HG02840 (cell line): ENCODE measurements at regions not wholly inside any gene's neighbourhood (a gene's known extent, or its start where the extent isn't known, plus 50 kb on each side); places are given as distances from the start of the nearest gene placed in this dataset.

Source experiments
- ATAC-seq: cut with Tn5 transposase; IDR thresholded peaks from one replicate; pipeline ENCODE4 v1.9.1; 2021; ENCODE audit warnings: mild to moderate bottlenecking, moderate library complexity, moderate number of reproducible peaks; ENCODE audit not compliant: unreplicated experiment, low FRiP score

DNA sequence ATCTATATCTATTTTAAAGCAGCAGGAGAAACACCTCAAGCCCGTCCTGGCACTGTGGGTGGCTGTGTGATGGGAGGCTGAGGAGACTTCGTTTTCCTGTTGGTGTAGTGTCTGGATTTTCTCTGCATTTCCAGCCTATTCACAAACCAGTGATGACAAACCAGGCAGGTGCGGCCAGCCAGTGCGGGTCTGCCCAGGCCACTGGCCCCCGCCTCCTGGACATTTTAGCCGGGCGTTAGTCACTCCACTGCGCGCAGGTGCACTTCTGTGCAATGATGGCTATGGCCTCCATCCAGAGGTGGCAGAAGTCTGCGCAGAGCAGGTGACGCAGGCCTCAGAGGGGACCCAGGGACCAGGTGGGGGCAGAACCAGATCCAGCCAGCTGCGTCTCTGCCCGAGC is 64.9 kb upstream of the PITRM1 start:
- no peak for ATAC-seq

DNA sequence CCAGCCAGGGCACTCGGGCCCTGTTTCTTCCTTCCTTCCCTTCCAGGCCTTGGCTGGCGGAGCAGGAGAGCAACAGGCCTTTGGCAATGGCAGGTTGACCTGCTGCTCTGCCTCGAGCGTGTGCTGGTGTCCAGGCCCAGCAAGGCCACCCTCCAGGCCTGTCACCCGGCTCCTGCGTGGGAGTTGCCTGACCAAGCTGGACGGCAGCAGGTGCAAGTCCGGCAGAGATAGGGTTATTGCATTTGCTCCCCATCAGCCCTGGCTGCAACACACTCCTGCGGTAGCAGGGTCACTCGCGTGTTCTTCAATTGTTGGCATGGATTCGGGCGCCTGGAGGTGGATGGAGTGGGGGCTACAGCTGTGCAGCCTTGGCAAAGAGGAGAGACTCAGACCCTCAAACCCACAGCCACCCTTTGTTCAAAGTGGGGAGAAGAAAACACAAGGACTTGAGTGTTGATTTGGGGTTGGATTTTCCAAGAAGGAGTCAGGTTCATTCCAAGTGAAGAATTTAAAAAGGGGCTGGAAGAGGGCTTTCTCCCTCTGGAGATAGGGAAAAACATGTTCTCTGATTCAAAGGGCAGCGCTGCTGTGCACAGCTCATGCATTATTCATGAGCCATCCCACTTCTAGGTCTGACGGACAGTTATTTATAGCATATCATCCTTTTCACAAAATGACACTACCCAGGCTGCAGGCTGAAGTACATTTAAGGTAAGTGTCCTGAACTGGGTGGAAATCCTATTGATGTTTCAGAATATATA is 64.2 kb upstream of the PITRM1 start:
- ATAC-seq = no peak

DNA sequence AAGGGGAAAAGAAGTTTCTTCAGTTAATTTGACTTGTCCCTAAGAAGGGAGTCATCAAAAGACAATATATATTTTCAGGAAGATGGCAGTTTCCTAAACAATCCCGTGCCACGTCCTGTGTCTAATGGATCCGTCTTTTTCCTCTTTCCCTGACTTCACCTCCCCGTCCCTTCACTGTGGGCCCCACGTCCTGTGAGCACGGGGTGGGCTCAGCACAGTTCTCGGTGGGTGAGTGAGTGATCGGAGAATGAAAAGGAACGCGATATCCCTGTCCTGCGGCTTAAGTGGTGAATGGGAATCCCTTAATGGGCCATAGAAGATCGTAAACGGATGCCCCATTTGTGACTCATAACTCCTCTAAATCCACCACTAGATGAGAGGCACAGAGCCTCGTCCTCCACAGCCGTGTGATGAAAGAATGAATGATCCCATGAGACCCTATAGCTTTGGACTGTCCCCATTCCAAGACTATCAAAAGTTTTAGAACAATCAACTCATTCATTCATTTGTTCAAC is 63.5 kb upstream of the PITRM1 start:
- no peak for ATAC-seq

DNA sequence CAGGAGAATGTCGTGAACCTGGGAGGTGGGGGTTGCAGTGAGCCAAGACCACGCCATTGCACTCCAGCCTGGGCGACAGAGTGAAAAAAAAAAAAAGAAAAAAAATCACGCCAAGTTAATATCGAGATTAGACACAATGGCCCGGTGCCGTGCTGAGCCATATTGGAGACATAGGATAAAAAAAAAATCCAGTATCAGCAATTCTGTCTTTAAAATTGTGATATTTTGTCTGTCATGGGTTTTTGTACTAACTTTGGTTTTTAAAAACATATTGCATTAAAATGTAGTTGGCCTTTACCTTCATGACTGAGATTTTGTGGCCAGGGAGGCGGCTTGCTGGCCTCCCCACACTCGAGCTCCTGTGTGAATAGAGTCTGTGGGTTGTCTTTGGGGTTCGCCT is 62.8 kb upstream of the PITRM1 start:
- ATAC-seq = no peak

DNA sequence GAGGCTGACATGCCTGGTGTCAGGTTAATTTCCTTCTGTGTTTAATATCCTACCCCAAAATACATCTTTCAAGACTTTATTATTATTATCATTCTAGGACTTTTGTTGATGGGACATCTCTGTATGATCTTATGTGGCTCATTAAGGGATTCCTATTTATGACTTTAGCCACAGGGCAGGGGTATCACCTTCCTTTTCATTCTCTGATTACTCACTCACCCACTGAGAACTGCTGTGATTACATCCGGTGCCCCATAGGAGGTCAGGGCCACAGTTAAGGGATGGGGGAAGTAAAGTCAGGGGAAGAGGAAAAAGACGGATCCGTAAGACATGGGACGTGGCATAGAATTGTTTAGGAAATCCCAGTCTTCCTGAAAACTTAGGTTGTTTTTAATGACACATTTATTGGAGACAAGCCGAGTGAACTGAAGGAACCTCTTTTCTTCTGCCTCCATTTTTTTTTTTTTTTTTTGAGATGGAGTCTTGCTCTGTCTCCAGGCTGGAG is 61.0 kb upstream of the PITRM1 start:
- no peak for ATAC-seq

DNA sequence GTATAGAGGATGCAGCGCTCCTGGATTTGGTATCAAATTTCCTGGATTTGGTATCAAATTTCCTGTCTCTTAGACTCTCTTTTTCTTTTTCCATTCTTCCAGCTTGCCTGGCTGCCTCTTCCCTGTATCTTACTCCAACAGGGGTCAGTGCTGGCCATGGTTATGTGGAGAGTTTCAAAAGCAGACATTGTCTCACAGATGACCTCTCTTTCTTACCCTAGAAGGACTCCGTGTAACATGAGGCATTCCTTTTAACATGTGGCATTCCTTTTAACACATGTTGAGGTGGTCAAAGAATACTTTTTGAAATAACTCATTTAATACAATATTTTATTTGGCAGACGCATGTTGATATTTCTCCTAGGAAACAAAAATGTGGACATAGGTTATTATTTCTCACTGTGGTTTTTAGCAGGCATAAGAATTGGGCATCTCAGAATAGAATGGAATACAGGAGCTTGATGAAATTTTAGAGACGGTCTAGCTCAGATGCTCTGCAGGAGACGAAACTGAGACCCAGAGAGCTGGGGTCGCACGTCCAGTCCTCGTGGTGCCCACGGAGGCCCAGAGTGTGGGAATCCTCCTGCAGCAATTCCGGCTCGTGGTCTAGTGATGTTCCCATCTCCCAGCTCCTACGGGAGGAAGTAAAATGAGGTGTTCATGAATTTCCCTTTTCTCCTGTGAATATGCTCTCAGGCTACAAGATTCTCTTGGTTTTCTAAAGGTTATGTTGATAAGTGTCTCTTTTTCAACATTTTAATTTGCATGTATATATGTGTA is 59.6 kb upstream of the PITRM1 start:
- no peak for ATAC-seq

DNA sequence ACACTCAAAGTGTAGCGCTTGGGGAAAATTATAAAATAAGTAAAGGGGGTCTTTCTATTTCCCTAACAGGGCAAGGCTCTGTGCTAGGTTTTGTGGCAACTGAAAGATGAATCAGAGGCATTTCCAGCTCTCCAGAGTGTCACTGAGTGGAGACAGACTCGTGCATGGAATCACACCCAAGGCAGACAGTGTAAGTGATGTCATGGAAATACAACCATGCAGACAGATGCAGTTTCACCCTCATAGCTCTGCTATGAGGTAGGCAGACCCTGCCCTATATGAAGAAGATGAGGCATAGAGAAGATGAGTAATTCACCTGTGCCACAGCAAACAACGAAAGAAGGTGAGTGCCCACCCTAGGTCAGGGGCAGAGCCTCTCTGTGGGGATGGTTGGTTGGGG is 57.2 kb upstream of the PITRM1 start:
- no peak for ATAC-seq

DNA sequence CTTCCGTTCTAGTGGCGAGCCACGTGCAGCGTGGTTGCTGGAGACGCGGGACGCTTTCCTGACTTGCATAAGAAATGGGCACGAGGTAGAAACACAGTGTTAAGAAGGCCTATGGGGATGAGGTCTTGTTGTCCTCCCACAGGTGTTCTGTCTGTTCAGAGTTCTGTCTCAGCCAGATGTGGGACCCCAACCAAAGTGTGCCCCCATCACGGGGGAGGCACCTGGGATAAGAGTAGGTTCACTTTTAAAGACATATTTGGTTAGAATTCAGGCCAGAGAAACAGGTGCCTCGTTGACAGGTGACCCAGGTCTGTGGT is 56.0 kb upstream of the PITRM1 start:
- ATAC-seq = no peak

DNA sequence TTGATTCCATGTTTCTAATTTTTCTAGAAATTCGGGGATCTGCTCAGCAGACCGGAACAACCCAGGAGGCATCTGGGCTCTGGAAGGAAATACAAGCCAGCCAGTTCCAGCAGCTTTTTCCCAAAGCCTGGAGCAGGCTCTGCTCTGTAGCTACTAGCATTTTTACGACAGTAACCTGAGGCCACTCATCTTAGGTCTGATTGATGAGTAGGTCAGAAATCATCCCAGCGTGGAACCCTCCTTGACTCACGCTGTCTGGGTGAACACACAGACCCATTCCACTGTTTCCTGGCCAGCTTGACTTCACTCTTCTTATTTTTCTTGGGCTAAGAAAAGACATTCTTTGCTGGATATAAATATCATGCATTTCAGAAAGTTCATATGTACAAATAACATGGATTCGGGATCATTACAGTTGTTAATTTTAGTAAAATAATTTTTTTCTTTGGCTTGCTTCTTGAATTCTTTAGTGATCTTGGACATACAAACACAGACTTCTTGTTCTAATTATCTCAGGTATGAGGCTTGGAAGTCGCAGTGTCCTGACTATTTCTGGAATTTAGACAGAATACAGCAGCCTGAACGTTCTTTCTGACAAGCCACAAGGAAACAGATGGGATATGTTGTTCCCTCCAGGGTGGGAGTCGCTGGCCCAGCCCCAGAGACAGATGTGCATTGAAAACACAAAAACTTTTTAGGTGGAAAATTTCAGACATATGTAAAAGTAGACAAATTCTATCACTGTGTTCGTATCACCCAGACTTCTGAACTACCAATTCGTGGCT is 54.6 kb upstream of the PITRM1 start:
- no peak for ATAC-seq

DNA sequence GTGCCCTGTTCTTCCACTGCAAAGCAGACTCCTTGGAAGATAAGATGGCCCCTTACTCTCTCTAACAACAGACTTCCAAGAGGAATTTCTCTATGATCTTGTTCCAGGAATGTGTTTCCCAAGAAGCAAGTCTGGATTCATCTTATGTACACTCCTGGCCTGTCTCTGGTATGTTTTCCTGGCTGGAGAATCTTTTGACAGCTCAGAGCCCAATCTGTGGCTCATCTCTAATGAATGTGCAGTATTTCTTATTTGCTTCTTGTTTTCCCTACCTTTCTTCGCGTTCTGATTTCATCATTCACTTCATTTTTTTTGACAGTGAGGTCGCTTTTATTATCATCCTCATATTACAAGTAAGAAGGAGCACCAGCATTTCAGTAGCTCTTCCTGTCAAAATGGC is 53.0 kb upstream of the PITRM1 start:
- no peak for ATAC-seq

DNA sequence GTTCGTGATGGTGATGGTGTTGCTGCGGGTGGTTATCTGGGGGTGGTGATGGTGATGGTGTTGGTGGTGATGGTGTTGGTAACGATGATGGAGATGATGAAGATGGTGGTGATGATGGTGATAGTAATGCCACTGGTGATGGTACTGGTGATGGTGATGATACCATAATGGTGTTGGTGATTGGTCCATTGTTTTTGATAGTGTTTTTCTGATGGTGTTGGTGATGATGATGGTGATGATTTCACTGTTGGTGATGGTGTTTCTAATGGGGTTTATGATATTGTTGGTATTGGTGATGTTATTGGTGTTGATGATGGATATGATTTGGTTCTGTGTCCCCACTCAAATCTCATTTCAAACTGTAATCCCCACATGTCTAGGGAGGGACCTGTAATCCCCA is 51.7 kb upstream of the PITRM1 start:
- ATAC-seq = no peak

DNA sequence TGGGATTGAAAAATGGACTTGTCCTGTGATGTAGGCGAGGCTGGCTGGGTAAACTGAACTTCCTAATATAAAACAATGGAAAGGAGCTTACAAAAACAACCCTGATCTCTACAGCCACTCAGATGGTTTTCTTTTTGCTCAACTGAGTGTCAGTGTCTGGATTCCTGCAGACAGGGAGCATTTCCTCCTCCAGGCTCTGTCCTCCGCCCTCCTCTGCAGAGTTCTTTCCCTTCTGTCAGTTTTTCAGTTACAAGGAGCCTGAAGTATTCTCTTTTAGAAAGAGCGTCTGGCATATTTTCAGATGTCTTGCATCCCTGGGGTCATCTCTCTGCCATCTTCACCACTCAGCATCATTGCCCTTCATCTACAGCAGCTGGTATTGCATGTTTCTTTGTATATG is 50.0 kb upstream of the PITRM1 start:
- no peak for ATAC-seq
